ENCODE measurements at regions not wholly inside any gene's neighbourhood (a gene's known extent, or its start where the extent isn't known, plus 50 kb on each side); places are given as distances from the start of the nearest gene placed in this dataset.

- TF ChIP-seq TCF7L2 (IDR thresholded peaks at IDR 0.05; ENCODE audit: borderline replicate concordance, extremely low read depth, insufficient read depth, insufficient read length), result no peak
- TF ChIP-seq POLR2A (IDR thresholded peaks at IDR 0.05; ENCODE audit: borderline replicate concordance, extremely low read depth, insufficient read depth, insufficient read length), result no peak
- TF ChIP-seq CTCF (IDR thresholded peaks at IDR 0.05 in 2 of 3, conservative IDR thresholded peaks at IDR 0.05 in 1 of 3; ENCODE audit: borderline replicate concordance in 1 of 3, insufficient read depth in 1 of 3, low read depth in 2 of 3, low read length in 2 of 3), result no peak
- TF ChIP-seq REST (IDR thresholded peaks at IDR 0.05; ENCODE audit: low read depth), result no peak
- no peak for TF ChIP-seq POLR2AphosphoS5 (IDR thresholded peaks at IDR 0.05; ENCODE audit: low read depth, low read length)
- no peak for TF ChIP-seq RAD21 (IDR thresholded peaks at IDR 0.05; ENCODE audit: low read depth)
- TF ChIP-seq ZFX (IDR thresholded peaks at IDR 0.05), result no peak
- TF ChIP-seq EZH2 (IDR thresholded peaks at IDR 0.05), result no peak
- no peak for TF ChIP-seq CEBPB (IDR thresholded peaks at IDR 0.05; ENCODE audit: low read depth)
- no peak for TF ChIP-seq ELF1 (IDR thresholded peaks at IDR 0.05; ENCODE audit: borderline replicate concordance, low read depth)
- no peak for TF ChIP-seq CBX3 (IDR thresholded peaks at IDR 0.05; ENCODE audit: low read depth)
- TF ChIP-seq YY1 (IDR thresholded peaks at IDR 0.05; ENCODE audit: extremely low read depth, insufficient replicate concordance, low read depth, low read length), result no peak
- TF ChIP-seq, protein P1, sequence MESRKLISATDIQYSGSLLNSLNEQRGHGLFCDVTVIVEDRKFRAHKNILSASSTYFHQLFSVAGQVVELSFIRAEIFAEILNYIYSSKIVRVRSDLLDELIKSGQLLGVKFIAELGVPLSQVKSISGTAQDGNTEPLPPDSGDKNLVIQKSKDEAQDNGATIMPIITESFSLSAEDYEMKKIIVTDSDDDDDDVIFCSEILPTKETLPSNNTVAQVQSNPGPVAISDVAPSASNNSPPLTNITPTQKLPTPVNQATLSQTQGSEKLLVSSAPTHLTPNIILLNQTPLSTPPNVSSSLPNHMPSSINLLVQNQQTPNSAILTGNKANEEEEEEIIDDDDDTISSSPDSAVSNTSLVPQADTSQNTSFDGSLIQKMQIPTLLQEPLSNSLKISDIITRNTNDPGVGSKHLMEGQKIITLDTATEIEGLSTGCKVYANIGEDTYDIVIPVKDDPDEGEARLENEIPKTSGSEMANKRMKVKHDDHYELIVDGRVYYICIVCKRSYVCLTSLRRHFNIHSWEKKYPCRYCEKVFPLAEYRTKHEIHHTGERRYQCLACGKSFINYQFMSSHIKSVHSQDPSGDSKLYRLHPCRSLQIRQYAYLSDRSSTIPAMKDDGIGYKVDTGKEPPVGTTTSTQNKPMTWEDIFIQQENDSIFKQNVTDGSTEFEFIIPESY (IDR thresholded peaks at IDR 0.05; ENCODE audit: extremely low read depth, insufficient replicate concordance, low read length), result no peak
Observed at GRCh38 chr15:100720406-100720967, 118.1 kb downstream of the ASB7 start.
